ENCODE measurements at regions not wholly inside any gene's neighbourhood (a gene's known extent, or its start where the extent isn't known, plus 50 kb on each side); places are given as distances from the start of the nearest gene placed in this dataset.

- TF ChIP-seq CTCF (IDR thresholded peaks at IDR 0.05): no peak
- no peak for TF ChIP-seq POLR2A (IDR thresholded peaks at IDR 0.05)
Measured at GRCh38 chr4:19659101-19659500, 592.6 kb upstream of the SLIT2 start.

All from adrenal gland (tissue), 5 donors.